Epidermal melanocyte (primary cell): ENCODE measurements at regions not wholly inside any gene's neighbourhood (a gene's known extent, or its start where the extent isn't known, plus 50 kb on each side); places are given as distances from the start of the nearest gene placed in this dataset.
"Not testable (repeated sequence)": the region's sequence is repeated elsewhere in the genome, so short reads cannot be mapped to it uniquely, and the experiment has no call there.

ENCODE experiments used
- DNase-seq: peaks from one replicate; pipeline ENCODE4 v3.0.0; 2011; ENCODE audit warnings: low spot score; ENCODE audit not compliant: insufficient read length

- DNase-seq = no peak
Observed at GRCh38 chr13:111492958-111493357, 172.5 kb downstream of the TEX29 start.

- no peak for DNase-seq
Observed at GRCh38 chr13:111493468-111493867, 173.0 kb downstream of the TEX29 start.

GRCh38 chr13:111494641-111495040, 174.2 kb downstream of the TEX29 start:
- no peak for DNase-seq

GRCh38 chr13:111501596-111502535, 181.4 kb downstream of the TEX29 start:
- not testable (repeated sequence) for DNase-seq

- no peak for DNase-seq
Observed at GRCh38 chr13:111502957-111503356, 182.5 kb downstream of the TEX29 start.

- DNase-seq = no peak
Observed at GRCh38 chr13:111503376-111503775, 182.9 kb downstream of the TEX29 start.

GRCh38 chr13:111503905-111504695, 183.7 kb downstream of the TEX29 start:
- no peak for DNase-seq

- no peak for DNase-seq
Observed at GRCh38 chr13:111505175-111505777, 184.8 kb downstream of the TEX29 start.

GRCh38 chr13:111506125-111506524, 185.7 kb downstream of the TEX29 start:
- no peak for DNase-seq

- DNase-seq = no peak
Observed at GRCh38 chr13:111506621-111507020, 186.2 kb downstream of the TEX29 start.

- no peak for DNase-seq
Observed at GRCh38 chr13:111508164-111508870, 187.9 kb downstream of the TEX29 start.

GRCh38 chr13:111508902-111509509, 188.6 kb downstream of the TEX29 start:
- DNase-seq = no peak

- DNase-seq = no peak
Observed at GRCh38 chr13:111510502-111511218, 190.2 kb downstream of the TEX29 start.

- no peak for DNase-seq
Observed at GRCh38 chr13:111511219-111511732, 190.8 kb downstream of the TEX29 start.

- no peak for DNase-seq
Observed at GRCh38 chr13:111511805-111512504, 191.5 kb downstream of the TEX29 start.

GRCh38 chr13:111512707-111513106, 192.3 kb downstream of the TEX29 start:
- no peak for DNase-seq

GRCh38 chr13:111513766-111514609, 193.5 kb downstream of the TEX29 start:
- no peak for DNase-seq

GRCh38 chr13:111514610-111515306, 194.3 kb downstream of the TEX29 start:
- no peak for DNase-seq
